Activated CD4-positive, alpha-beta T cell treated with anti-CD3 and anti-CD28 coated beads, Interleukin-2, amount 50 U/mL, for 1 hour (primary cell): ENCODE measurements at regions not wholly inside any gene's neighbourhood (a gene's known extent, or its start where the extent isn't known, plus 50 kb on each side); places are given as distances from the start of the nearest gene placed in this dataset.
"Not testable (repeated sequence)": the region's sequence is repeated elsewhere in the genome, so short reads cannot be mapped to it uniquely, and the experiment has no call there.

Source experiments
- DNase-seq: peaks from one replicate; pipeline ENCODE4 v3.0.0-alpha.2; 2020

GRCh38 chr1:189149547-189150375 is 1327.9 kb downstream of the BRINP3 start:
- DNase-seq, result no peak

GRCh38 chr1:189150624-189151023 is 1327.0 kb downstream of the BRINP3 start:
- no peak for DNase-seq

- no peak for DNase-seq
These were observed 1326.3 kb downstream of the BRINP3 start for GRCh38 chr1:189151361-189151760.

- no peak for DNase-seq
These were observed 1325.0 kb downstream of the BRINP3 start for GRCh38 chr1:189152685-189153084.

- DNase-seq, result no peak
These were observed 1319.5 kb downstream of the BRINP3 start for GRCh38 chr1:189158155-189158554.

- no peak for DNase-seq
These were observed 1301.8 kb downstream of the BRINP3 start for GRCh38 chr1:189175889-189176288.

- no peak for DNase-seq
These were observed 1297.6 kb downstream of the BRINP3 start for GRCh38 chr1:189180057-189180456.

GRCh38 chr1:189185097-189185496 is 1292.6 kb downstream of the BRINP3 start:
- DNase-seq, result no peak

- no peak for DNase-seq
These were observed 1284.7 kb downstream of the BRINP3 start for GRCh38 chr1:189192741-189193520.

- no peak for DNase-seq
These were observed 1271.8 kb downstream of the BRINP3 start for GRCh38 chr1:189205863-189206262.

GRCh38 chr1:189206617-189207016 is 1271.0 kb downstream of the BRINP3 start:
- DNase-seq, result no peak

- DNase-seq, result no peak
These were observed 1265.9 kb downstream of the BRINP3 start for GRCh38 chr1:189211742-189212141.

- no peak for DNase-seq
These were observed 1265.1 kb downstream of the BRINP3 start for GRCh38 chr1:189212606-189213005.

- no peak for DNase-seq
These were observed 1260.8 kb downstream of the BRINP3 start for GRCh38 chr1:189216886-189217285.

GRCh38 chr1:189217646-189218045 is 1260.0 kb downstream of the BRINP3 start:
- DNase-seq, result no peak

GRCh38 chr1:189220750-189221149 is 1256.9 kb downstream of the BRINP3 start:
- no peak for DNase-seq

GRCh38 chr1:189225794-189226145 is 1251.9 kb downstream of the BRINP3 start:
- DNase-seq, result not testable (repeated sequence)

- DNase-seq, result no peak
These were observed 1250.9 kb downstream of the BRINP3 start for GRCh38 chr1:189226779-189227178.

- no peak for DNase-seq
These were observed 1240.7 kb downstream of the BRINP3 start for GRCh38 chr1:189237008-189237407.

- DNase-seq, result no peak
These were observed 1223.9 kb downstream of the BRINP3 start for GRCh38 chr1:189253601-189254350.

GRCh38 chr1:189261128-189261527 is 1216.5 kb downstream of the BRINP3 start:
- not testable (repeated sequence) for DNase-seq

GRCh38 chr1:189269011-189269410 is 1208.7 kb downstream of the BRINP3 start:
- DNase-seq, result no peak

GRCh38 chr1:189274267-189274666 is 1203.4 kb downstream of the BRINP3 start:
- DNase-seq, result no peak
